CD4-positive, alpha-beta T cell treated with Interleukin-15 for 4 hours (primary cell): ENCODE measurements at regions not wholly inside any gene's neighbourhood (a gene's known extent, or its start where the extent isn't known, plus 50 kb on each side); places are given as distances from the start of the nearest gene placed in this dataset.

Experiments
- DNase-seq: peaks from one replicate; pipeline ENCODE4 v3.0.0-alpha.2; 2020; ENCODE audit warnings: low spot score

- no peak for DNase-seq
These were observed 55.1 kb downstream of the KIF4B start for GRCh38 chr5:155068616-155069100.

GRCh38 chr5:155069961-155070360, 56.4 kb downstream of the KIF4B start:
- DNase-seq: no peak

- no peak for DNase-seq
These were observed 57.2 kb downstream of the KIF4B start for GRCh38 chr5:155070781-155071180.

GRCh38 chr5:155076379-155076778, 62.8 kb downstream of the KIF4B start:
- DNase-seq: no peak

- no peak for DNase-seq
These were observed 66.1 kb downstream of the KIF4B start for GRCh38 chr5:155079698-155080097.

- no peak for DNase-seq
These were observed 67.2 kb downstream of the KIF4B start for GRCh38 chr5:155080721-155081120.

GRCh38 chr5:155081618-155082017, 68.1 kb downstream of the KIF4B start:
- no peak for DNase-seq

- DNase-seq: no peak
These were observed 68.8 kb downstream of the KIF4B start for GRCh38 chr5:155082401-155082800.

GRCh38 chr5:155085282-155085989, 71.9 kb downstream of the KIF4B start:
- DNase-seq: no peak

GRCh38 chr5:155087036-155087435, 73.5 kb downstream of the KIF4B start:
- DNase-seq: no peak

GRCh38 chr5:155088811-155089210, 75.3 kb downstream of the KIF4B start:
- no peak for DNase-seq

GRCh38 chr5:155089643-155090042, 76.1 kb downstream of the KIF4B start:
- DNase-seq: no peak

GRCh38 chr5:155091063-155091648, 77.6 kb downstream of the KIF4B start:
- DNase-seq: no peak

- no peak for DNase-seq
These were observed 78.5 kb downstream of the KIF4B start for GRCh38 chr5:155091768-155092717.

- no peak for DNase-seq
These were observed 80.9 kb downstream of the KIF4B start for GRCh38 chr5:155094455-155094854.

- DNase-seq: no peak
These were observed 84.4 kb downstream of the KIF4B start for GRCh38 chr5:155097995-155098394.

- DNase-seq: no peak
These were observed 84.9 kb downstream of the KIF4B start for GRCh38 chr5:155098433-155098832.

GRCh38 chr5:155101697-155102096, 88.1 kb downstream of the KIF4B start:
- DNase-seq: no peak

- DNase-seq: no peak
These were observed 89.6 kb downstream of the KIF4B start for GRCh38 chr5:155103146-155103545.

GRCh38 chr5:155104441-155104840, 90.9 kb downstream of the KIF4B start:
- no peak for DNase-seq

GRCh38 chr5:155106221-155106620, 92.7 kb downstream of the KIF4B start:
- no peak for DNase-seq

GRCh38 chr5:155113888-155114287, 100.3 kb downstream of the KIF4B start:
- DNase-seq: no peak

GRCh38 chr5:155114655-155115054, 101.1 kb downstream of the KIF4B start:
- DNase-seq: no peak
